Inferior parietal cortex (tissue), 1 donor: ENCODE measurements at regions not wholly inside any gene's neighbourhood (a gene's known extent, or its start where the extent isn't known, plus 50 kb on each side); places are given as distances from the start of the nearest gene placed in this dataset.

Experiments used
- DNase-seq: peaks from one replicate; pipeline ENCODE4 v3.0.0-alpha.2; 2016; ENCODE audit errors: extremely low spot score

GRCh38 chr20:63070771-63071540, 64.2 kb upstream of the BHLHE23 start:
- DNase-seq, result no peak

GRCh38 chr20:63070301-63070625, 63.5 kb upstream of the BHLHE23 start:
- DNase-seq, result no peak

GRCh38 chr20:63068711-63069367, 62.1 kb upstream of the BHLHE23 start:
- no peak for DNase-seq

- DNase-seq, result no peak
Measured at GRCh38 chr20:63067721-63068560, 61.2 kb upstream of the BHLHE23 start.

GRCh38 chr20:63067266-63067635, 60.5 kb upstream of the BHLHE23 start:
- DNase-seq, result no peak

- no peak for DNase-seq
Measured at GRCh38 chr20:63066506-63067265, 59.9 kb upstream of the BHLHE23 start.

GRCh38 chr20:63065911-63066310, 59.1 kb upstream of the BHLHE23 start:
- no peak for DNase-seq

GRCh38 chr20:63064745-63065711, 58.3 kb upstream of the BHLHE23 start:
- no peak for DNase-seq

GRCh38 chr20:63064310-63064709, 57.5 kb upstream of the BHLHE23 start:
- DNase-seq, result no peak

- DNase-seq, result no peak
Measured at GRCh38 chr20:63062188-63063140, 55.7 kb upstream of the BHLHE23 start.

- DNase-seq, result no peak
Measured at GRCh38 chr20:63061771-63062100, 55.0 kb upstream of the BHLHE23 start.

GRCh38 chr20:63061051-63061770, 54.4 kb upstream of the BHLHE23 start:
- no peak for DNase-seq

- DNase-seq, result no peak
Measured at GRCh38 chr20:63060057-63060991, 53.6 kb upstream of the BHLHE23 start.

GRCh38 chr20:63059684-63060056, 52.9 kb upstream of the BHLHE23 start:
- no peak for DNase-seq

- DNase-seq, result no peak
Measured at GRCh38 chr20:63058696-63059335, 52.1 kb upstream of the BHLHE23 start.

- no peak for DNase-seq
Measured at GRCh38 chr20:63057171-63058117, 50.7 kb upstream of the BHLHE23 start.
